B cell (primary cell): ENCODE measurements at regions not wholly inside any gene's neighbourhood (a gene's known extent, or its start where the extent isn't known, plus 50 kb on each side); places are given as distances from the start of the nearest gene placed in this dataset.

Source experiments
- EZH2 ChIP-seq: IDR thresholded peaks from 2 replicates; pipeline ENCODE4 v1.6.1; 2012; ENCODE audit warnings: borderline replicate concordance, low read depth, mild to moderate bottlenecking, moderate library complexity, low read length; ENCODE audit not compliant: insufficient read depth, poor library complexity, severe bottlenecking
- TF ChIP-seq, protein P1 (sequence below): fragments of 200-600 bp; IDR thresholded peaks from one replicate; pipeline ENCODE4 v1.8.0; 2022; ENCODE audit warnings: antibody characterized with exemption, mild to moderate bottlenecking

- TF ChIP-seq, protein P1, sequence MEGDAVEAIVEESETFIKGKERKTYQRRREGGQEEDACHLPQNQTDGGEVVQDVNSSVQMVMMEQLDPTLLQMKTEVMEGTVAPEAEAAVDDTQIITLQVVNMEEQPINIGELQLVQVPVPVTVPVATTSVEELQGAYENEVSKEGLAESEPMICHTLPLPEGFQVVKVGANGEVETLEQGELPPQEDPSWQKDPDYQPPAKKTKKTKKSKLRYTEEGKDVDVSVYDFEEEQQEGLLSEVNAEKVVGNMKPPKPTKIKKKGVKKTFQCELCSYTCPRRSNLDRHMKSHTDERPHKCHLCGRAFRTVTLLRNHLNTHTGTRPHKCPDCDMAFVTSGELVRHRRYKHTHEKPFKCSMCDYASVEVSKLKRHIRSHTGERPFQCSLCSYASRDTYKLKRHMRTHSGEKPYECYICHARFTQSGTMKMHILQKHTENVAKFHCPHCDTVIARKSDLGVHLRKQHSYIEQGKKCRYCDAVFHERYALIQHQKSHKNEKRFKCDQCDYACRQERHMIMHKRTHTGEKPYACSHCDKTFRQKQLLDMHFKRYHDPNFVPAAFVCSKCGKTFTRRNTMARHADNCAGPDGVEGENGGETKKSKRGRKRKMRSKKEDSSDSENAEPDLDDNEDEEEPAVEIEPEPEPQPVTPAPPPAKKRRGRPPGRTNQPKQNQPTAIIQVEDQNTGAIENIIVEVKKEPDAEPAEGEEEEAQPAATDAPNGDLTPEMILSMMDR = no peak
- TF ChIP-seq EZH2 = no peak
Measured at GRCh38 chr7:56188376-56188775, 72.2 kb upstream of the NUPR2 start.
